ENCODE measurements at regions not wholly inside any gene's neighbourhood (a gene's known extent, or its start where the extent isn't known, plus 50 kb on each side); places are given as distances from the start of the nearest gene placed in this dataset.
"Not testable (repeated sequence)": the region's sequence is repeated elsewhere in the genome, so short reads cannot be mapped to it uniquely, and the experiment has no call there.

- no peak for DNase-seq
Measured at GRCh38 chr13:63840551-63841421, 2425.1 kb upstream of the PCDH20 start.

GRCh38 chr13:63838366-63839110 lies 2422.9 kb upstream of the PCDH20 start:
- DNase-seq, result no peak

- DNase-seq, result not testable (repeated sequence)
Measured at GRCh38 chr13:63837701-63838100, 2422.1 kb upstream of the PCDH20 start.

GRCh38 chr13:63829609-63830008 lies 2414.0 kb upstream of the PCDH20 start:
- not testable (repeated sequence) for DNase-seq

GRCh38 chr13:63821785-63822184 lies 2406.1 kb upstream of the PCDH20 start:
- DNase-seq, result not testable (repeated sequence)

- not testable (repeated sequence) for DNase-seq
Measured at GRCh38 chr13:63811428-63812004, 2395.9 kb upstream of the PCDH20 start.

- DNase-seq, result not testable (repeated sequence)
Measured at GRCh38 chr13:63791134-63791533, 2375.5 kb upstream of the PCDH20 start.

- no peak for DNase-seq
Measured at GRCh38 chr13:63774133-63774532, 2358.5 kb upstream of the PCDH20 start.

- DNase-seq, result no peak
Measured at GRCh38 chr13:63773476-63773875, 2357.8 kb upstream of the PCDH20 start.

GRCh38 chr13:63757683-63758082 lies 2342.0 kb upstream of the PCDH20 start:
- DNase-seq, result not testable (repeated sequence)

- not testable (repeated sequence) for DNase-seq
Measured at GRCh38 chr13:63749857-63750256, 2334.2 kb upstream of the PCDH20 start.

GRCh38 chr13:63741814-63742101 lies 2326.1 kb upstream of the PCDH20 start:
- not testable (repeated sequence) for DNase-seq

- no peak for DNase-seq
Measured at GRCh38 chr13:63741029-63741813, 2325.6 kb upstream of the PCDH20 start.

GRCh38 chr13:63739112-63739735 lies 2323.6 kb upstream of the PCDH20 start:
- DNase-seq, result not testable (repeated sequence)

GRCh38 chr13:63737418-63737817 lies 2321.8 kb upstream of the PCDH20 start:
- no peak for DNase-seq

GRCh38 chr13:63731896-63732295 lies 2316.2 kb upstream of the PCDH20 start:
- DNase-seq, result no peak

- DNase-seq, result not testable (repeated sequence)
Measured at GRCh38 chr13:63712159-63712558, 2296.5 kb upstream of the PCDH20 start.

- DNase-seq, result no peak
Measured at GRCh38 chr13:63706751-63707150, 2291.1 kb upstream of the PCDH20 start.

GRCh38 chr13:63704521-63704920 lies 2288.9 kb upstream of the PCDH20 start:
- no peak for DNase-seq

GRCh38 chr13:63700350-63700749 lies 2284.7 kb upstream of the PCDH20 start:
- no peak for DNase-seq

- no peak for DNase-seq
Measured at GRCh38 chr13:63699948-63700347, 2284.3 kb upstream of the PCDH20 start.

GRCh38 chr13:63696055-63696454 lies 2280.4 kb upstream of the PCDH20 start:
- DNase-seq, result no peak

All from activated CD8-positive, alpha-beta memory T cell treated with anti-CD3 and anti-CD28 coated beads, Interleukin-2, amount 50 U/mL, for 4 hours (primary cell).